Endothelial cell of umbilical vein (primary cell): ENCODE measurements at regions not wholly inside any gene's neighbourhood (a gene's known extent, or its start where the extent isn't known, plus 50 kb on each side); places are given as distances from the start of the nearest gene placed in this dataset.

Experiments
- BruUV-seq: library from RNA; stranded (reverse); fragments of 400-500 nt; replicated peaks from 2 replicates; lab custom pipeline; 2021; lab: Mats Ljungman, UMichigan
- CTCF ChIA-PET: fragments of 300-600, 350-600 bp; sonication (Branson Sonifier 250); formaldehyde crosslinking; loops from one replicate; lab custom pipeline; 2021; ENCODE audit warnings: antibody characterized with exemption, inconsistent platforms; lab: Charles Lee
- POLR2A ChIA-PET: fragments of 300-600, 350-600 bp; sonication (Branson Sonifier 250); formaldehyde crosslinking; loops from one replicate; lab custom pipeline; 2021; ENCODE audit warnings: antibody characterized with exemption, inconsistent platforms; lab: Charles Lee
- DNase-seq: peaks from one replicate; pipeline ENCODE4 v3.0.0-alpha.2; 2011; ENCODE audit warnings: low read depth, low spot score
- FAIRE-seq: peaks from 2 replicates; lab custom pipeline; 2011; peaks lifted over from hg19 to GRCh38; lab: Jason Lieb, UNC
- H2AFZ ChIP-seq: 2 replicates; pipeline ENCODE4 v1.6.0; 2012; ENCODE audit warnings: low read depth, low read length, control low read depth, inconsistent platforms
- H3K27ac ChIP-seq: 2 replicates; pipeline ENCODE4 v1.5.1; 2011; ENCODE audit warnings: low read depth, mild to moderate bottlenecking, control low read depth, low read length, moderate library complexity; ENCODE audit not compliant: insufficient read depth
- H3K27me3 ChIP-seq, 2 experiments: 2 replicates each; pipeline versions ENCODE4 v1.6.0 to v1.6.1; 2011; ENCODE audit warnings: low read length in 2 of 2, mixed read lengths in 1 of 2; ENCODE audit not compliant: control insufficient read depth in 2 of 2, insufficient read depth in 2 of 2
- H3K36me3 ChIP-seq, 2 experiments: 2 replicates in 1 of 2; 3 replicates in 1 of 2; pipeline ENCODE4 v1.5.1; 2011; ENCODE audit warnings: low read length in 2 of 2, mild to moderate bottlenecking in 1 of 2, moderate library complexity in 1 of 2; ENCODE audit not compliant: control insufficient read depth in 2 of 2, insufficient read depth in 2 of 2; ENCODE audit errors: extremely low read depth in 1 of 2
- H3K4me1 ChIP-seq: 3 replicates; pipeline ENCODE4 v1.5.1; 2011; ENCODE audit warnings: mild to moderate bottlenecking, low read length; ENCODE audit not compliant: control insufficient read depth, insufficient read depth; ENCODE audit errors: extremely low read depth
- H3K4me2 ChIP-seq: 2 replicates; pipeline ENCODE4 v1.6.1; 2011; ENCODE audit warnings: low read length, control low read depth, mixed read lengths; ENCODE audit not compliant: insufficient read depth
- H3K4me3 ChIP-seq, 3 experiments: fragments of 200-600 bp in 1 of 3; sonication (generic), shearing (Covaris generic) in 1 of 3; replicated peaks in 1 of 3; 2 replicates each; pipeline ENCODE4 v1.5.1; 2011 to 2016; ENCODE audit warnings: control low read depth in 3 of 3, low read length in 3 of 3, mild to moderate bottlenecking in 2 of 3, inconsistent platforms in 1 of 3, low read depth in 1 of 3, moderate library complexity in 1 of 3; ENCODE audit not compliant: insufficient read depth in 1 of 3
- H3K79me2 ChIP-seq: 2 replicates; pipeline ENCODE4 v1.6.0; 2012; ENCODE audit warnings: low read length, inconsistent platforms; ENCODE audit not compliant: control insufficient read depth, insufficient read depth
- H3K9ac ChIP-seq: replicated peaks from 2 replicates; pipeline ENCODE3; 2011; ENCODE audit warnings: low read length, control low read depth; ENCODE audit not compliant: insufficient read depth; ENCODE audit errors: extremely low read depth
- H3K9me1 ChIP-seq: replicated peaks from 3 replicates; pipeline ENCODE4 v1.6.0; 2011; ENCODE audit warnings: mild to moderate bottlenecking, low read length; ENCODE audit not compliant: control insufficient read depth, insufficient read depth; ENCODE audit errors: extremely low read depth
- H3K9me3 ChIP-seq: replicated peaks from 2 replicates; pipeline ENCODE4 v1.5.1; 2012; ENCODE audit warnings: low read length, inconsistent platforms; ENCODE audit not compliant: control insufficient read depth, insufficient read depth
- H4K20me1 ChIP-seq: replicated peaks from 2 replicates; pipeline ENCODE3; 2011; ENCODE audit warnings: mild to moderate bottlenecking, low read length; ENCODE audit not compliant: control insufficient read depth, insufficient read depth; ENCODE audit errors: extremely low read depth
- CTCF ChIP-seq, 2 donors: IDR thresholded peaks; 1 replicate in 1 of 2; 2 replicates in 1 of 2; pipeline ENCODE4 v1.5.1; 2011; ENCODE audit warnings: low read length in 2 of 2, mild to moderate bottlenecking in 2 of 2, moderate library complexity in 2 of 2, control low read depth in 1 of 2, inconsistent platforms in 1 of 2, low read depth in 1 of 2; ENCODE audit not compliant: insufficient read depth in 1 of 2; ENCODE audit errors: extremely low read depth in 1 of 2
- EZH2 ChIP-seq: IDR thresholded peaks from 2 replicates; pipeline ENCODE4 v1.6.1; 2012; ENCODE audit warnings: borderline replicate concordance, low read depth, mild to moderate bottlenecking, moderate library complexity, low read length, inconsistent platforms; ENCODE audit not compliant: severe bottlenecking
- FOS ChIP-seq: IDR thresholded peaks from 2 replicates; pipeline ENCODE4 v1.6.1; 2011; ENCODE audit warnings: mild to moderate bottlenecking, low read length, moderate library complexity, borderline replicate concordance; ENCODE audit not compliant: insufficient read depth
- JUN ChIP-seq: IDR thresholded peaks from 2 replicates; pipeline ENCODE4 v1.6.1; 2011; ENCODE audit warnings: borderline replicate concordance, low read depth; ENCODE audit not compliant: insufficient read length, insufficient read depth
- POLR2A ChIP-seq: IDR thresholded peaks from 2 replicates; pipeline ENCODE4 v1.6.1; 2012; ENCODE audit warnings: low read depth, mild to moderate bottlenecking, control low read depth, low read length
- dilution Hi-C: fragments of 300-500 bp; cut with MboI; formaldehyde crosslinking; loops from one replicate; pipeline ENCODE4 v1.15.0; 2019; ENCODE audit warnings: low sequenced_read_pairs; ENCODE audit not compliant: extremely low pct_ligation_motif_present
- intact Hi-C: fragments of 100-400 bp; cut with micrococcal nuclease; formaldehyde crosslinking; loops from one replicate; pipeline ENCODE4 v1.10.0; 2022
- TF ChIP-seq, protein P1 (sequence below): IDR thresholded peaks from 2 replicates; pipeline ENCODE4 v1.6.1; 2011; ENCODE audit not compliant: insufficient read depth, insufficient read length

- Histone ChIP-seq H3K9ac (no peak overlapping the region), H3K27ac (no peak overlapping the region), H3K9me1 (no peaks in the 10 kb centered on the region), H3K36me3 (no peaks in the 10 kb centered on the region), H4K20me1 (no peaks in the 10 kb centered on the region), H3K4me1 (no peaks in the 10 kb centered on the region), H3K4me2 (no peak overlapping the region), H3K9me3 (no peaks in the 10 kb centered on the region), H3K27me3 (no peaks in the 10 kb centered on the region), H3K4me3 (no peak overlapping the region), H2AFZ (no peak overlapping the region), H3K79me2 (no peaks in the 10 kb centered on the region)
- no peak for TF ChIP-seq JUN
- TF ChIP-seq POLR2A = no peak
- TF ChIP-seq FOS = no peak
- no peak for TF ChIP-seq CTCF (IDR thresholded peaks at IDR 0.05; ENCODE audit: extremely low read depth in 1 of 2, insufficient read depth in 1 of 2, low read depth in 1 of 2, low read length in 2 of 2)
- FAIRE-seq (no peak), DNase-seq (no peak)
- intact Hi-C loops (no loop called here), dilution Hi-C loops (no loop called here)
- POLR2A ChIA-PET = no interaction called here
- CTCF ChIA-PET = no interaction called here
- no TSS peak for BruUV-seq
These were observed 116.8 kb downstream of the TRIM36 start for GRCh38 chr5:115052948-115053347.

GRCh38 chr5:115050866-115051265, 118.8 kb downstream of the TRIM36 start:
- Histone ChIP-seq H3K9ac (no peak overlapping the region), H2AFZ (no peak overlapping the region), H3K9me3 (no peaks in the 10 kb centered on the region), H3K4me2 (no peak overlapping the region), H3K27ac (no peak overlapping the region), H4K20me1 (no peaks in the 10 kb centered on the region), H3K79me2 (no peaks in the 10 kb centered on the region), H3K27me3 (no peaks in the 10 kb centered on the region), H3K36me3 (no peaks in the 10 kb centered on the region), H3K9me1 (no peaks in the 10 kb centered on the region), H3K4me3 (no peak overlapping the region), H3K4me1 (no peaks in the 10 kb centered on the region)
- ChIA-PET POLR2A (no interaction called here), CTCF (no interaction called here)
- FAIRE-seq (no peak), DNase-seq (no peak)
- BruUV-seq = no TSS peak
- dilution Hi-C loops = no loop called here
- TF ChIP-seq EZH2 (no peak), JUN (no peak)
- TF ChIP-seq, protein P1, sequence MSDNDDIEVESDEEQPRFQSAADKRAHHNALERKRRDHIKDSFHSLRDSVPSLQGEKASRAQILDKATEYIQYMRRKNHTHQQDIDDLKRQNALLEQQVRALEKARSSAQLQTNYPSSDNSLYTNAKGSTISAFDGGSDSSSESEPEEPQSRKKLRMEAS = no peak
- intact Hi-C loops = no loop called here
